Retinal pigment epithelial cell (primary cell): ENCODE measurements at regions not wholly inside any gene's neighbourhood (a gene's known extent, or its start where the extent isn't known, plus 50 kb on each side); places are given as distances from the start of the nearest gene placed in this dataset.

ENCODE experiments used
- DNase-seq: peaks from one replicate; pipeline ENCODE4 v3.0.0-alpha.2; 2010; ENCODE audit warnings: low read depth
- H3K4me3 ChIP-seq: 2 replicates; pipeline ENCODE4 v1.5.1; 2011; ENCODE audit warnings: mild to moderate bottlenecking, low read length, control low read depth, moderate library complexity
- CTCF ChIP-seq: conservative IDR thresholded peaks from 2 replicates; pipeline ENCODE4 v1.5.1; 2011; ENCODE audit warnings: low read depth, low read length, control low read depth, inconsistent platforms

DNA sequence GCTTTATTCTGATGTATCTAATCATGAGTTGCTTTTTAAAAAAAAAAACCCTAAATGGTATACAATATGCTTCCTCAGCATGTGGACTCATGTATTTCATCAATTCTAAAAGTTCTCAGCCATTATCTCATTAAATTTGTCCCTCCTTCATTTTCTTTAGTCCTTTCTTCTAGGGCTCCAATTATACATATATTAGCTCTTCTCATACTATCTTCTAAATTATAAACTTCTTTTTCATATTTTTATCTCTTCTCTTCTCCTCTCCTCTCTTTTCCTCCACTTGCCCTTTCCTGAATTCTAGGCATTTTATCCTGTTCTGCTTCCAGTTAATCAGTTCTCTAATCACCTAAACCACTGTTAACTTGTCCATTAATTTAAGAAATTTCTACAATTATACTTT lies 55.0 kb upstream of the IL33 start:
- no peak for TF ChIP-seq CTCF

GRCh38 chr9:6153425-6153824 lies 62.2 kb upstream of the IL33 start:
- DNase-seq = no peak
- H3K4me3 ChIP-seq = no peak overlapping the region
- TF ChIP-seq CTCF = no peak

More for the DNA sequence above, 55.0 kb upstream of the IL33 start:
- DNase-seq = no peak
- H3K4me3 ChIP-seq = no peak overlapping the region

- DNase-seq = no peak
- TF ChIP-seq CTCF = no peak
- no peak overlapping the region for H3K4me3 ChIP-seq
Measured at GRCh38 chr9:6152788-6153187, 62.8 kb upstream of the IL33 start.

- H3K4me3 ChIP-seq = no peak overlapping the region
- DNase-seq = no peak
- no peak for TF ChIP-seq CTCF
Measured at GRCh38 chr9:6150483-6150882, 65.1 kb upstream of the IL33 start.

DNA sequence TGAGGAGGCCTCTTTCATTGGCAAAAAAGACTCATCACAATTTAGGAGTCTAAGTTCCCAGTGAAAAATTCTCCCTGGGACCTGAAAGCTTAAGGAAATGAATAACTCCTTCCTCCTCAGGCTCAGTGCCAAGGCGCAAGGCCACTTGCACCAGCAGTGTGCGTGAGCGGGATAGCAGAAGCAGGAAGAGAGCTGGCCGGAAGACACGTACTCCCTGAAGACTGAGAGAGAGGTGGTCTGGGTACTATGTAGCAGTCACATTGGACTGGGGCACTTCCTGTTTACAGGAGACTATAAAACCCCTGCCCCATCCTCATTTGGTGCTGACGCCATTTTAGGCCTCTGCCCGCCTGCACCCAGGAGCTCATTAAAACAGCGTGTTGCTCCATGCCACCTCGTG lies 66.3 kb upstream of the IL33 start:
- no peak for TF ChIP-seq CTCF
- no peak overlapping the region for H3K4me3 ChIP-seq
- DNase-seq = no peak

- H3K4me3 ChIP-seq = no peak overlapping the region
- TF ChIP-seq CTCF = no peak
- no peak for DNase-seq
Measured at GRCh38 chr9:6147846-6148245, 67.8 kb upstream of the IL33 start.

DNA sequence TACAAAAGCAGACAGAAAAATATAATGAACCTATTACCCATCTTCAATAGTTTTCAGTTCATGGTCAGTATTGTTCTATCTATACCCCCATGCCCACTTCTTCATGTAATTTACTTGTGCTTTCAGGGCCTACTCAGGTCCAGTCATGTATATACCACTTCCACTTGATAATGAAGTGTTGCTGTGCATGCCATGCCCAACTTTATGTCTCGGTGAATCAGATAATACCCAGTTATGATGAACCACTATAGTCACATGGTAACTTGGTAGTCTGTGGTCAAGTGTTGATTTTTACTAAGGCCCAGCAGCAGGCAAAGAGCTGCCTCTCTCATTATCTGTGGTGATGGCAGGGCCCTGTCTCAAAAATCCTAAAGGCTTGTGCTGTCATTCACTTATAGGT lies 70.7 kb upstream of the IL33 start:
- no peak overlapping the region for H3K4me3 ChIP-seq
- no peak for TF ChIP-seq CTCF
- no peak for DNase-seq
